ENCODE measurements at regions not wholly inside any gene's neighbourhood (a gene's known extent, or its start where the extent isn't known, plus 50 kb on each side); places are given as distances from the start of the nearest gene placed in this dataset.
A peak's percentile ranks its signal among the peaks of the same experiment; 100 is the strongest.

- H4K8ac ChIP-seq (ENCODE audit: low read depth, low read length): no peak overlapping the region
- H2AK5ac ChIP-seq (ENCODE audit: low read depth, low read length): no peak overlapping the region
- H3K36me3 ChIP-seq (replicated peaks in 1 of 2; ENCODE audit: control insufficient read depth in 2 of 2, insufficient read depth in 2 of 2, low read length in 2 of 2): no peaks in the 10 kb centered on the region
- no peak overlapping the region for H2BK12ac ChIP-seq (ENCODE audit: low read length)
- no peak overlapping the region for H3K23ac ChIP-seq (ENCODE audit: low read depth, low read length, poor library complexity)
- no peak overlapping the region for H2AFZ ChIP-seq (ENCODE audit: low read length)
- no peak overlapping the region for H3K4me2 ChIP-seq (ENCODE audit: insufficient read depth, low read length, poor library complexity, severe bottlenecking)
- no peak overlapping the region for H4K91ac ChIP-seq (ENCODE audit: low read depth, low read length, poor library complexity)
- no peak overlapping the region for H3K9ac ChIP-seq (ENCODE audit: low read depth, low read length, poor library complexity)
- no peak overlapping the region for H3K27ac ChIP-seq (replicated peaks; ENCODE audit: low read length)
- H3K4me3 ChIP-seq (ENCODE audit: low read length in 2 of 2): no peak overlapping the region
- no CpG with 5 or more reads among the region's 4 CpGs for WGBS, 2 donors (ENCODE audit: extremely low coverage in 2 of 2, insufficient read length in 2 of 2, insufficient replicate concordance in 1 of 2)
- no peak overlapping the region for H3K4ac ChIP-seq (ENCODE audit: low read length)
- H3K79me1 ChIP-seq (ENCODE audit: low read depth, low read length): no peaks in the 10 kb centered on the region
- no peak overlapping the region for H2BK15ac ChIP-seq (ENCODE audit: low read length)
- H3K14ac ChIP-seq (ENCODE audit: low read length): no peak overlapping the region
- no peaks in the 10 kb centered on the region for H3K9me3 ChIP-seq (replicated peaks in 1 of 2; ENCODE audit: control insufficient read depth in 2 of 2, insufficient read depth in 1 of 2, low read depth in 1 of 2, low read length in 2 of 2)
- DNase-seq (ENCODE audit: low spot score): no peak
- H2BK120ac ChIP-seq (ENCODE audit: low read depth, low read length): no peak overlapping the region
- H3K18ac ChIP-seq (ENCODE audit: low read length): peak overlapping the region; percentile 32
- H3K4me1 ChIP-seq (ENCODE audit: control insufficient read depth in 2 of 2, insufficient read depth in 1 of 2, low read depth in 1 of 2, low read length in 2 of 2): peaks cover 0 to 1% of the 10 kb centered on the region in 2 donors
- H2BK5ac ChIP-seq (ENCODE audit: low read length): no peak overlapping the region
- H3K27me3 ChIP-seq (ENCODE audit: control insufficient read depth in 3 of 3, insufficient read depth in 3 of 3, low read depth in 1 of 3, low read length in 3 of 3): peaks cover 0 to 10% (median 0%) of the 10 kb centered on the region in 3 experiments
Measured at GRCh38 chr3:72680766-72681165, 167.5 kb downstream of the SHQ1 start.

GRCh38 chr3:72679540-72680198, 168.6 kb downstream of the SHQ1 start:
- no peak overlapping the region for H4K91ac ChIP-seq (ENCODE audit: low read depth, low read length, poor library complexity)
- no peaks in the 10 kb centered on the region for H3K79me1 ChIP-seq (ENCODE audit: low read depth, low read length)
- no peaks in the 10 kb centered on the region for H3K9me3 ChIP-seq (replicated peaks in 1 of 2; ENCODE audit: control insufficient read depth in 2 of 2, insufficient read depth in 1 of 2, low read depth in 1 of 2, low read length in 2 of 2)
- no peak overlapping the region for H3K14ac ChIP-seq (ENCODE audit: low read length)
- peaks cover 0 to 1% of the 10 kb centered on the region in 2 donors for H3K4me1 ChIP-seq (ENCODE audit: control insufficient read depth in 2 of 2, insufficient read depth in 1 of 2, low read depth in 1 of 2, low read length in 2 of 2)
- H3K23ac ChIP-seq (ENCODE audit: low read depth, low read length, poor library complexity): no peak overlapping the region
- no peak overlapping the region for H2BK5ac ChIP-seq (ENCODE audit: low read length)
- no peak overlapping the region for H3K9ac ChIP-seq (ENCODE audit: low read depth, low read length, poor library complexity)
- no peak overlapping the region for H3K4me3 ChIP-seq (ENCODE audit: low read length in 2 of 2)
- no peak overlapping the region for H2BK120ac ChIP-seq (ENCODE audit: low read depth, low read length)
- H3K27me3 ChIP-seq (ENCODE audit: control insufficient read depth in 3 of 3, insufficient read depth in 3 of 3, low read depth in 1 of 3, low read length in 3 of 3): peaks cover 0 to 3% (median 0%) of the 10 kb centered on the region in 3 experiments
- H2AK5ac ChIP-seq (ENCODE audit: low read depth, low read length): no peak overlapping the region
- WGBS, 2 donors (ENCODE audit: extremely low coverage in 2 of 2, insufficient read length in 2 of 2, insufficient replicate concordance in 1 of 2): no CpG with 5 or more reads among the region's 6 CpGs
- no peak overlapping the region for H2BK12ac ChIP-seq (ENCODE audit: low read length)
- H3K4me2 ChIP-seq (ENCODE audit: insufficient read depth, low read length, poor library complexity, severe bottlenecking): no peak overlapping the region
- no peak overlapping the region for H3K4ac ChIP-seq (ENCODE audit: low read length)
- H3K18ac ChIP-seq (ENCODE audit: low read length): no peak overlapping the region
- H4K8ac ChIP-seq (ENCODE audit: low read depth, low read length): no peak overlapping the region
- H2AFZ ChIP-seq (ENCODE audit: low read length): no peak overlapping the region
- no peak overlapping the region for H3K27ac ChIP-seq (replicated peaks; ENCODE audit: low read length)
- no peak for DNase-seq (ENCODE audit: low spot score)
- no peaks in the 10 kb centered on the region for H3K36me3 ChIP-seq (replicated peaks in 1 of 2; ENCODE audit: control insufficient read depth in 2 of 2, insufficient read depth in 2 of 2, low read length in 2 of 2)
- H2BK15ac ChIP-seq (ENCODE audit: low read length): no peak overlapping the region

- H3K27ac ChIP-seq (replicated peaks; ENCODE audit: low read length): no peak overlapping the region
- no peak overlapping the region for H2AK5ac ChIP-seq (ENCODE audit: low read depth, low read length)
- H3K23ac ChIP-seq (ENCODE audit: low read depth, low read length, poor library complexity): no peak overlapping the region
- DNase-seq (ENCODE audit: low spot score): no peak
- WGBS, 2 donors (ENCODE audit: extremely low coverage in 2 of 2, insufficient read length in 2 of 2, insufficient replicate concordance in 1 of 2): no CpG with 5 or more reads among the region's 6 CpGs
- no peak overlapping the region for H3K4me3 ChIP-seq (ENCODE audit: low read length in 2 of 2)
- peaks cover 0 to 1% of the 10 kb centered on the region in 2 donors for H3K4me1 ChIP-seq (ENCODE audit: control insufficient read depth in 2 of 2, insufficient read depth in 1 of 2, low read depth in 1 of 2, low read length in 2 of 2)
- H3K27me3 ChIP-seq (ENCODE audit: control insufficient read depth in 3 of 3, insufficient read depth in 3 of 3, low read depth in 1 of 3, low read length in 3 of 3): peaks cover 0 to 3% (median 0%) of the 10 kb centered on the region in 3 experiments
- H4K91ac ChIP-seq (ENCODE audit: low read depth, low read length, poor library complexity): no peak overlapping the region
- no peak overlapping the region for H3K9ac ChIP-seq (ENCODE audit: low read depth, low read length, poor library complexity)
- no peak overlapping the region for H3K4me2 ChIP-seq (ENCODE audit: insufficient read depth, low read length, poor library complexity, severe bottlenecking)
- H2AFZ ChIP-seq (ENCODE audit: low read length): no peak overlapping the region
- no peak overlapping the region for H3K18ac ChIP-seq (ENCODE audit: low read length)
- H2BK120ac ChIP-seq (ENCODE audit: low read depth, low read length): no peak overlapping the region
- H2BK5ac ChIP-seq (ENCODE audit: low read length): no peak overlapping the region
- no peak overlapping the region for H4K8ac ChIP-seq (ENCODE audit: low read depth, low read length)
- no peak overlapping the region for H2BK15ac ChIP-seq (ENCODE audit: low read length)
- H3K9me3 ChIP-seq (replicated peaks in 1 of 2; ENCODE audit: control insufficient read depth in 2 of 2, insufficient read depth in 1 of 2, low read depth in 1 of 2, low read length in 2 of 2): no peaks in the 10 kb centered on the region
- H3K4ac ChIP-seq (ENCODE audit: low read length): no peak overlapping the region
- H2BK12ac ChIP-seq (ENCODE audit: low read length): no peak overlapping the region
- no peaks in the 10 kb centered on the region for H3K79me1 ChIP-seq (ENCODE audit: low read depth, low read length)
- no peak overlapping the region for H3K14ac ChIP-seq (ENCODE audit: low read length)
- no peaks in the 10 kb centered on the region for H3K36me3 ChIP-seq (replicated peaks in 1 of 2; ENCODE audit: control insufficient read depth in 2 of 2, insufficient read depth in 2 of 2, low read length in 2 of 2)
Measured at GRCh38 chr3:72678867-72679266, 169.4 kb downstream of the SHQ1 start.

- Histone ChIP-seq H3K4me2 (ENCODE audit: insufficient read depth, low read length, poor library complexity, severe bottlenecking) (no peak overlapping the region), H3K4me3 (ENCODE audit: low read length in 2 of 2) (no peak overlapping the region), H3K14ac (ENCODE audit: low read length) (no peak overlapping the region), H4K91ac (ENCODE audit: low read depth, low read length, poor library complexity) (no peak overlapping the region), H2AFZ (ENCODE audit: low read length) (no peak overlapping the region), H3K18ac (ENCODE audit: low read length) (no peak overlapping the region), H3K36me3 (replicated peaks in 1 of 2; ENCODE audit: control insufficient read depth in 2 of 2, insufficient read depth in 2 of 2, low read length in 2 of 2) (no peaks in the 10 kb centered on the region), H3K4ac (ENCODE audit: low read length) (no peak overlapping the region), H3K79me1 (ENCODE audit: low read depth, low read length) (no peaks in the 10 kb centered on the region), H2BK15ac (ENCODE audit: low read length) (no peak overlapping the region), H2BK5ac (ENCODE audit: low read length) (no peak overlapping the region), H3K9me3 (replicated peaks in 1 of 2; ENCODE audit: control insufficient read depth in 2 of 2, insufficient read depth in 1 of 2, low read depth in 1 of 2, low read length in 2 of 2) (no peaks in the 10 kb centered on the region), H3K9ac (ENCODE audit: low read depth, low read length, poor library complexity) (no peak overlapping the region), H3K27me3 (ENCODE audit: control insufficient read depth in 3 of 3, insufficient read depth in 3 of 3, low read depth in 1 of 3, low read length in 3 of 3) (peaks cover 0 to 3% (median 0%) of the 10 kb centered on the region in 3 experiments), H3K4me1 (ENCODE audit: control insufficient read depth in 2 of 2, insufficient read depth in 1 of 2, low read depth in 1 of 2, low read length in 2 of 2) (peaks cover 0 to 1% of the 10 kb centered on the region in 2 donors), H4K8ac (ENCODE audit: low read depth, low read length) (no peak overlapping the region), H2BK120ac (ENCODE audit: low read depth, low read length) (no peak overlapping the region), H3K27ac (replicated peaks; ENCODE audit: low read length) (no peak overlapping the region), H2AK5ac (ENCODE audit: low read depth, low read length) (no peak overlapping the region), H2BK12ac (ENCODE audit: low read length) (no peak overlapping the region), H3K23ac (ENCODE audit: low read depth, low read length, poor library complexity) (no peak overlapping the region)
- no peak for DNase-seq (ENCODE audit: low spot score)
- no CpG with 5 or more reads among the region's 3 CpGs for WGBS, 2 donors (ENCODE audit: extremely low coverage in 2 of 2, insufficient read length in 2 of 2, insufficient replicate concordance in 1 of 2)
Measured at GRCh38 chr3:72678380-72678779, 169.9 kb downstream of the SHQ1 start.

All from neuronal stem cell (in vitro differentiated cells).